ENCODE measurements at regions not wholly inside any gene's neighbourhood (a gene's known extent, or its start where the extent isn't known, plus 50 kb on each side); places are given as distances from the start of the nearest gene placed in this dataset.

- no peak for TF ChIP-seq CTCF (IDR thresholded peaks at IDR 0.05; ENCODE audit: low read depth, low read length)
- no peak for TF ChIP-seq EZH2phosphoT487 (IDR thresholded peaks at IDR 0.05; ENCODE audit: low read depth)
Measured at GRCh38 chr3:56921573-56922453, 120.1 kb upstream of the ARHGEF3 start.
